Omental fat pad (tissue), 3 donors: ENCODE measurements at regions not wholly inside any gene's neighbourhood (a gene's known extent, or its start where the extent isn't known, plus 50 kb on each side); places are given as distances from the start of the nearest gene placed in this dataset.

Experiments used
- ATAC-seq: fragments of 150-250 bp; one replicate; pipeline ENCODE4 v1.9.1; 2016; ENCODE audit warnings: mild to moderate bottlenecking, moderate library complexity; ENCODE audit not compliant: low FRiP score
- DNase-seq: peaks from one replicate; pipeline ENCODE4 v3.0.0-alpha.2; 2019; ENCODE audit warnings: low spot score
- CTCF ChIP-seq, 3 donors: fragments of 450-650 bp; IDR thresholded peaks; one replicate each; pipeline ENCODE4 v1.5.1; 2016 to 2017; ENCODE audit warnings: antibody characterized with exemption in 3 of 3, mild to moderate bottlenecking in 3 of 3, moderate library complexity in 2 of 3

- ATAC-seq: no peak
- no peak for TF ChIP-seq CTCF (IDR thresholded peaks at IDR 0.05)
- DNase-seq: no peak
Measured at GRCh38 chr1:170402476-170403311, 129.3 kb upstream of the GORAB start.

- no peak for DNase-seq
- no peak for TF ChIP-seq CTCF (IDR thresholded peaks at IDR 0.05)
- ATAC-seq: no peak
Measured at GRCh38 chr1:170407138-170407537, 124.8 kb upstream of the GORAB start.

- no peak for TF ChIP-seq CTCF (IDR thresholded peaks at IDR 0.05)
- ATAC-seq: no peak
- no peak for DNase-seq
Measured at GRCh38 chr1:170407581-170407980, 124.4 kb upstream of the GORAB start.

GRCh38 chr1:170410401-170411166 is 121.4 kb upstream of the GORAB start:
- no peak for TF ChIP-seq CTCF (IDR thresholded peaks at IDR 0.05)
- DNase-seq: no peak
- no peak for ATAC-seq

GRCh38 chr1:170414989-170415709 is 116.8 kb upstream of the GORAB start:
- no peak for ATAC-seq

More at GRCh38 chr1:170414989-170415709, 116.8 kb upstream of the GORAB start:
- DNase-seq: no peak
- TF ChIP-seq CTCF (IDR thresholded peaks at IDR 0.05): no peak
